ENCODE measurements at regions not wholly inside any gene's neighbourhood (a gene's known extent, or its start where the extent isn't known, plus 50 kb on each side); places are given as distances from the start of the nearest gene placed in this dataset.

DNA sequence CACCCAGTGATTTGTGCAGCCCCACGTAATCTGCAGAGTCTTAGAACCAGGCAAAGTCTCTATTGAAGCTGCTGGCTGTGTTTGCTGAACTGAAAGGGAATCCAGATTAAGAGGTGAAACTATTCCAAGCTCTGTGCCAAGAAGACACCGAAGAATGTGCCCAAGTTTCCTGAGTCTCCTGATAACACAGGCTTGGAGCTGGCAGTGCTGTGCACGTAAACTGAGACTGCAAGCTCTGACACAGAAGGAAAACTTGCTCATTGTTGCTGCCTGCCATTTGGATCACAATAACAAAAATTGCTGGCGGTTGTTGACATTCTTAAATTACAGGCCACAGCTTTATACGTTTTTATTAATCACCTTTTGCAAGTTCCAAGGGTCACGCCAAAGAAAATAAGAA, 60.2 kb upstream of the VCX3B start:
- ATAC-seq (ENCODE audit: low FRiP score in 2 of 2), result peak in 1 of 2 donors; percentile 62
- Histone ChIP-seq H3K27me3 (no peaks in the 10 kb centered on the region), H3K9me3 (no peaks in the 10 kb centered on the region), H3K27ac (peak overlapping the region in 2 of 4 donors; percentile 14 to 42), H3K4me1 (no peaks in the 10 kb centered on the region), H3K4me3 (no peak overlapping the region), H3K36me3 (no peaks in the 10 kb centered on the region)
- 34 to 40% methylated on average over 6 of the region's 6 CpGs for whole genome bisulfite sequencing, 2 donors
- peak in 1 of 2 donors; percentile 26 for DNase-seq
- TF ChIP-seq POLR2AphosphoS5 (IDR thresholded peaks at IDR 0.05) (no peak), POLR2A (IDR thresholded peaks at IDR 0.05) (no peak), EP300 (IDR thresholded peaks at IDR 0.05) (no peak)
- TF ChIP-seq, protein P1, sequence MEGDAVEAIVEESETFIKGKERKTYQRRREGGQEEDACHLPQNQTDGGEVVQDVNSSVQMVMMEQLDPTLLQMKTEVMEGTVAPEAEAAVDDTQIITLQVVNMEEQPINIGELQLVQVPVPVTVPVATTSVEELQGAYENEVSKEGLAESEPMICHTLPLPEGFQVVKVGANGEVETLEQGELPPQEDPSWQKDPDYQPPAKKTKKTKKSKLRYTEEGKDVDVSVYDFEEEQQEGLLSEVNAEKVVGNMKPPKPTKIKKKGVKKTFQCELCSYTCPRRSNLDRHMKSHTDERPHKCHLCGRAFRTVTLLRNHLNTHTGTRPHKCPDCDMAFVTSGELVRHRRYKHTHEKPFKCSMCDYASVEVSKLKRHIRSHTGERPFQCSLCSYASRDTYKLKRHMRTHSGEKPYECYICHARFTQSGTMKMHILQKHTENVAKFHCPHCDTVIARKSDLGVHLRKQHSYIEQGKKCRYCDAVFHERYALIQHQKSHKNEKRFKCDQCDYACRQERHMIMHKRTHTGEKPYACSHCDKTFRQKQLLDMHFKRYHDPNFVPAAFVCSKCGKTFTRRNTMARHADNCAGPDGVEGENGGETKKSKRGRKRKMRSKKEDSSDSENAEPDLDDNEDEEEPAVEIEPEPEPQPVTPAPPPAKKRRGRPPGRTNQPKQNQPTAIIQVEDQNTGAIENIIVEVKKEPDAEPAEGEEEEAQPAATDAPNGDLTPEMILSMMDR (IDR thresholded peaks at IDR 0.05), result no peak

DNA sequence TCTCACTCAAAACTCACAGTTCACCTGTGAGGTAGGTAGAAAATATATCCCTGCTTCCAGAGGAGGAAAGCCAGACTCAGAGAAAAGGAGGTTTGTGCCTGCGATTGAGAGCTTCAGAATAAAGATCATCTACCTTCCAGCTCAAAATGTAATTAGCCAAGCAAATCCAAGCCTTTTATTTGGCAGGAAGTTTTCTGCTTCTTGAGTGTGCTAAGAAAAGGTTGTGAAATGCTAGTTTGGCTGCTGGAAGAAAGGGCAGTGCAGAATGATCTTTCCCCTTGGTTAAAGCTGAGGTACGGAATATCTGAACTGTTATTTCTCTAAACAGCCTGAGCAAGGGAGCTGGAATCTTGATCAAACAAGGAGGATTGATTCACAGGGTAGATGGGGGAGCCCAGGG, 59.7 kb upstream of the VCX3B start:
- peak overlapping the region in 2 of 4 donors; percentile 14 to 42 for H3K27ac ChIP-seq
- DNase-seq (no peak), ATAC-seq (ENCODE audit: low FRiP score in 2 of 2) (peak in 1 of 2 donors; percentile 22)

GRCh38 chrX:8405631-8406030, 59.0 kb upstream of the VCX3B start:
- no peaks in the 10 kb centered on the region for H3K27me3 ChIP-seq
- H3K27ac ChIP-seq, result no peak overlapping the region
- WGBS, 2 donors, result 40 to 60% methylated on average over 4 to 7 of the region's 7 CpGs
- H3K9me3 ChIP-seq, result no peaks in the 10 kb centered on the region
- H3K36me3 ChIP-seq, result no peaks in the 10 kb centered on the region
- TF ChIP-seq, protein P1 (IDR thresholded peaks at IDR 0.05), result no peak
- TF ChIP-seq POLR2AphosphoS5 (IDR thresholded peaks at IDR 0.05) (no peak), POLR2A (IDR thresholded peaks at IDR 0.05) (no peak), EP300 (IDR thresholded peaks at IDR 0.05) (no peak)
- no peak overlapping the region for H3K4me3 ChIP-seq
- DNase-seq (no peak), ATAC-seq (ENCODE audit: low FRiP score in 2 of 2) (no peak)
- H3K4me1 ChIP-seq, result no peaks in the 10 kb centered on the region

More for the DNA sequence above, 59.7 kb upstream of the VCX3B start:
- no peaks in the 10 kb centered on the region for H3K36me3 ChIP-seq
- TF ChIP-seq EP300 (IDR thresholded peaks at IDR 0.05), result no peak
- no peak for TF ChIP-seq POLR2A (IDR thresholded peaks at IDR 0.05)
- TF ChIP-seq, protein P1 (IDR thresholded peaks at IDR 0.05), result no peak
- no peak for TF ChIP-seq POLR2AphosphoS5 (IDR thresholded peaks at IDR 0.05)
- 21 to 30% methylated on average over 1 to 2 of the region's 2 CpGs for WGBS, 2 donors
- no peak overlapping the region for H3K4me3 ChIP-seq
- no peaks in the 10 kb centered on the region for H3K4me1 ChIP-seq
- no peaks in the 10 kb centered on the region for H3K9me3 ChIP-seq
- no peaks in the 10 kb centered on the region for H3K27me3 ChIP-seq

DNA sequence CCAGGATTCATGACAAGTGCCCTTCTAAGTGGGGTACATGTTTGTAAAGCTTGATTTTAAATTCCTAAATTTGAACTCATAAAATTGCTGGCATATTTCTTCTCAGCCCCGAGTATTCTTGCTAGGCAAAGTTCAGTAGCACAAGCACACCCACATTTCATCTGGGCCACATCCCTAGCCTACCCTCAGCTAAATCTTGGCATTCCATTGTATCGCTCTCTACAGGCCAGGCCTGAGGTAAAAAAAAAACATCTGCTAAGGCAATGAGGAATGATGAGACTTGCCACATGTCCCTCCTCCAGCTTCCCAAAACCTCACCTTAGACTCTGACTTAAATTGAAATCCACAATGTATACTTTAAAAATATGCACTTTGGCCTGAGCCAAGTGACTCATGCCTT, 51.4 kb upstream of the VCX3B start:
- DNase-seq (no peak), ATAC-seq (ENCODE audit: low FRiP score in 2 of 2) (peak in 1 of 2 donors; percentile 71)
- WGBS, 2 donors, result 67% methylated on average over 2 of the region's 2 CpGs; no CpG with 5 or more reads in 1 of the 2 donors
- Histone ChIP-seq H3K4me1 (no peaks in the 10 kb centered on the region), H3K27ac (no peak overlapping the region), H3K27me3 (no peaks in the 10 kb centered on the region), H3K9me3 (no peaks in the 10 kb centered on the region), H3K36me3 (no peaks in the 10 kb centered on the region), H3K4me3 (no peak overlapping the region)
- TF ChIP-seq, protein P1 (IDR thresholded peaks at IDR 0.05), result no peak
- no peak for TF ChIP-seq EP300 (IDR thresholded peaks at IDR 0.05)
- TF ChIP-seq POLR2A (IDR thresholded peaks at IDR 0.05), result no peak
- TF ChIP-seq POLR2AphosphoS5 (IDR thresholded peaks at IDR 0.05), result no peak

All from upper lobe of left lung (tissue), 6 donors.